ENCODE measurements at regions not wholly inside any gene's neighbourhood (a gene's known extent, or its start where the extent isn't known, plus 50 kb on each side); places are given as distances from the start of the nearest gene placed in this dataset.
A peak's percentile ranks its signal among the peaks of the same experiment; 100 is the strongest.
"Not testable (repeated sequence)": the region's sequence is repeated elsewhere in the genome, so short reads cannot be mapped to it uniquely, and the experiment has no call there.

DNA sequence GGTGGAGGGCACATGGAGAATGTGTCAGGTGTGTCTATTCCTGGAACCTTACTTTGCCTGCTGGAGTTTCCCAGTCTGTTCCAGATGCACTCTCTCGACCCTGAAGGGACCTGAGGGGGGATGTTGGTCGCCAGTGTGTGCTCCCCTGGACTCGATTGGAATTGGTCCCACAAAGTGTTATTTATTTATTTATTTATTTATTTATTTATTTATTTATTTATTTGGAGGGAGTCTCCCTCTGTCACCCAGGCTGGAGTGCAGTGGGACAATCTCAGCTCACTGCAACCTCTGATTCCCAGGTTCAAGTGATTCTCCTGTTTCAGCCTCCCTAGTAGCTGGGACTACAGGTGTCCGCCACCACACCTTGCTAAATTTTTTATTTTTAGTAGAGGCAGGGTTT lies 329.1 kb upstream of the ZNF337 start:
- H3K4me2 ChIP-seq (ENCODE audit: low read length, poor library complexity, severe bottlenecking); H4K8ac ChIP-seq (ENCODE audit: low read length); H3K27ac ChIP-seq (ENCODE audit: low read length, poor library complexity, severe bottlenecking); H4K91ac ChIP-seq (ENCODE audit: low read length); H2BK15ac ChIP-seq (ENCODE audit: low read depth, poor library complexity, severe bottlenecking); DNase-seq; H2AK5ac ChIP-seq (ENCODE audit: low read length, severe bottlenecking); H3K79me1 ChIP-seq (replicated peaks; ENCODE audit: low read length, poor library complexity, severe bottlenecking); H3K23ac ChIP-seq (ENCODE audit: low read length in 2 of 2); H3K9me3 ChIP-seq (ENCODE audit: control insufficient read depth, low read length); H3K14ac ChIP-seq (ENCODE audit: low read length in 2 of 2); H2BK5ac ChIP-seq (ENCODE audit: low read depth, low read length, poor library complexity, severe bottlenecking); H3K4ac ChIP-seq (ENCODE audit: low read depth in 1 of 2, low read length in 2 of 2); H3K4me1 ChIP-seq (ENCODE audit: control insufficient read depth, insufficient read depth, low read depth, low read length); H3K18ac ChIP-seq (ENCODE audit: low read depth in 1 of 2, low read length in 2 of 2); H2BK120ac ChIP-seq (ENCODE audit: low read depth, low read length); H3K36me3 ChIP-seq (ENCODE audit: control insufficient read depth in 1 of 2, insufficient read depth in 2 of 2, low read depth in 1 of 2, low read length in 2 of 2); H3K4me3 ChIP-seq (ENCODE audit: insufficient read depth in 1 of 2, low read depth in 1 of 2, low read length in 2 of 2); H2AFZ ChIP-seq (ENCODE audit: low read depth, low read length); H2BK12ac ChIP-seq (ENCODE audit: low read length in 2 of 2); H3K27me3 ChIP-seq (ENCODE audit: control insufficient read depth in 1 of 2, insufficient read depth in 1 of 2, low read length in 2 of 2); H3K9ac ChIP-seq (ENCODE audit: low read length): not testable (repeated sequence)
- WGBS, result no CpG with 5 or more reads among the region's 4 CpGs

DNA sequence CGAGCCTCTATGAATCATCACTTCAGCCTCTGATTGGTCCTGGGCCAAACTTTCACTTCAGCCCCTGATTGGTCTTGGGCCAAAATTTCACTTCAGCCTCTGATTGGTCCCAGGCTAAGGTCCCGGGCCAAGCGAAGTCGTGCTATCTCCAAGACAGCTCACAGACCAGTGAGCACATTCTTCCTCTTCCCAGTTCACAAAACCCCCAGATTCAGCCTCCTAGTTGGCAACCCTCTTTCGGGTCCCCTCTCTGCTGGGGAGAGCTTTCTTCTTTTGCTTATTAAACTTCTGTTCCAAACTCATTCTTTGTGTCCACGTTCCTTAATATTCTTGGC lies 314.3 kb upstream of the ZNF337 start:
- H2AK5ac ChIP-seq (ENCODE audit: low read length, severe bottlenecking); H3K4me3 ChIP-seq (ENCODE audit: insufficient read depth in 1 of 2, low read depth in 1 of 2, low read length in 2 of 2): not testable (repeated sequence)

DNA sequence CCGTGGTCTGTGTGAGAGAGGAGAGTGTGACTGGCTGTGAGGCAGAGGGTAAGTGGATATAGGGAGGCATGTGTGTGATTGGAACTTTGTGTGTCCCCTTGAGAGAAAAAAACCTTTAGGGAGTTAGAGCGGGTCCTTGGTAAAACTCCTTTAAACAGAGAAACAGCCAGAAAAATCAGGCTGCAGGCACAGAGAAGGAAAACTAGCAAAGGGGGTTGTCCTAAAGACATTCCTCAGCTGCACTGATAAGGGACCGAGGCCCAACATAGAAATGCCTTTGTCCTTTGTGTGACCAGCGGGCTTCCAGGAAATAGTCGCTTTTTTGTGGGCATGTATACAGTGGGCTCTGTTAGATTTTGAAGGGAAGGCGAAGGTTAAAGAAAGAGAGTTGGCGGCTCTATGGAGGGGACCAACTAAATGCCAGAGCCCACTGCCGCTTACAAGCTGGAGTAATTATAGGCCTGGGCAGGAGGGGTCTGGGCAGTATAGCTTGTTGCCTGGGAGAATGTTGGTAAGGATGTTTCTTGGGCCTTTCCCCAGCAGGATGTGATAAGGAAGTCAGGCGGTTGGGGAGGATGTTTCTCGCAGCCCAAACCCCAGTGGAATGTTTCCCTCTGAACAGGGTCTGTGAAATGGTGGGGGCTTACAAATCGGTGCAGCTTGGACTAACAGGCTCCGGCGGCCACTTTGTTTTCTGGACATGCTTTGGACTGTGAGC lies 313.7 kb upstream of the ZNF337 start:
- H3K36me3 ChIP-seq (ENCODE audit: control insufficient read depth in 1 of 2, insufficient read depth in 2 of 2, low read depth in 1 of 2, low read length in 2 of 2); H3K18ac ChIP-seq (ENCODE audit: low read depth in 1 of 2, low read length in 2 of 2); H2BK15ac ChIP-seq (ENCODE audit: low read depth, poor library complexity, severe bottlenecking): not testable (repeated sequence)

More for the DNA sequence above, 314.3 kb upstream of the ZNF337 start:
- H4K91ac ChIP-seq (ENCODE audit: low read length); H2BK12ac ChIP-seq (ENCODE audit: low read length in 2 of 2); H3K4me1 ChIP-seq (ENCODE audit: control insufficient read depth, insufficient read depth, low read depth, low read length); H3K79me1 ChIP-seq (replicated peaks; ENCODE audit: low read length, poor library complexity, severe bottlenecking); H3K18ac ChIP-seq (ENCODE audit: low read depth in 1 of 2, low read length in 2 of 2); H2BK120ac ChIP-seq (ENCODE audit: low read depth, low read length); H2BK15ac ChIP-seq (ENCODE audit: low read depth, poor library complexity, severe bottlenecking); H3K4ac ChIP-seq (ENCODE audit: low read depth in 1 of 2, low read length in 2 of 2); H3K14ac ChIP-seq (ENCODE audit: low read length in 2 of 2); H4K8ac ChIP-seq (ENCODE audit: low read length); H3K36me3 ChIP-seq (ENCODE audit: control insufficient read depth in 1 of 2, insufficient read depth in 2 of 2, low read depth in 1 of 2, low read length in 2 of 2); DNase-seq; H3K9ac ChIP-seq (ENCODE audit: low read length); H2BK5ac ChIP-seq (ENCODE audit: low read depth, low read length, poor library complexity, severe bottlenecking); H3K4me2 ChIP-seq (ENCODE audit: low read length, poor library complexity, severe bottlenecking); H3K27me3 ChIP-seq (ENCODE audit: control insufficient read depth in 1 of 2, insufficient read depth in 1 of 2, low read length in 2 of 2); H2AFZ ChIP-seq (ENCODE audit: low read depth, low read length); H3K27ac ChIP-seq (ENCODE audit: low read length, poor library complexity, severe bottlenecking); H3K9me3 ChIP-seq (ENCODE audit: control insufficient read depth, low read length); H3K23ac ChIP-seq (ENCODE audit: low read length in 2 of 2): not testable (repeated sequence)
- no CpG with 5 or more reads among the region's 6 CpGs for WGBS

DNA sequence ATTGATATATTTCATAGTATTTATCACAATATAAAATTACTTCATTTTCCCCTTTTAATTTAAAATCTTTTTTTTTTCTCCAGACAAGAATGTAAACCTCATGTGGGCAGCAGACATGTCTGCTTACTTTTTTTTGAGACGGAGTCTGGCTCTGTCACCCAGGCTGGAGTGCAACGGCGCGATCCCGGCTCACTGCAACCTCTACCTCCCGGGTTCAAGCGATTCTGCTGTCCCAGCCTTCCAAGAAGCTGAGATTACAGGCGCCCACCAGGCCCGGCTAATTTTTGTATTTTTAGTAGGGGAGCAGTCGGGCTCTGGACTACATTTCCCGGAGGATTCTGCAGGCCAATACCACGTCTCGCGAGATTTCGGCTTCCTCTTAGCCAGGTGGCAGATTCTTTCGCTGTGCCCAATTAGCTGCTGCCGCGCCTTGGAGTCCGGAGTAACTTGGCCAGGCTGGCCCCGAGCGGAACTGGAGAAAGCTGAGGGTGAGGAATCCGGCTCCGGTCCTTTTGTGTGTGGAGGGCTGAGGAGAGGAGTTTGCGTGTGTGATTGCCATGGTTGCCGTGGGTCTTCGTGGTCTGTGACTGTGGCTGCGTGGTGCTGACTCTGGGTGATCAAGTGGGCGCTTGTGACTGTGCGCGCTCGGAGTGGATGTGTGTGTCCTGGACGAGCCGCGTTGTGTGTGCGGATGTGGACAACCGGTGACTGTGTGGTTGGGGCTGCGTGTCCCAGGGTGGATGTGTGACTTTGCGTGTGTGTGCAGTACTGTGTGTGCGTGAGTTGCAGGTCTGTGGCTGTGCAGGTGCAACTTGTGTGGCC lies 313.0 kb upstream of the ZNF337 start:
- H4K91ac ChIP-seq (ENCODE audit: low read length); H3K27ac ChIP-seq (ENCODE audit: low read length, poor library complexity, severe bottlenecking); H3K79me1 ChIP-seq (replicated peaks; ENCODE audit: low read length, poor library complexity, severe bottlenecking); H3K36me3 ChIP-seq (ENCODE audit: control insufficient read depth in 1 of 2, insufficient read depth in 2 of 2, low read depth in 1 of 2, low read length in 2 of 2); H4K8ac ChIP-seq (ENCODE audit: low read length); H3K4me2 ChIP-seq (ENCODE audit: low read length, poor library complexity, severe bottlenecking); H3K23ac ChIP-seq (ENCODE audit: low read length in 2 of 2); H2BK5ac ChIP-seq (ENCODE audit: low read depth, low read length, poor library complexity, severe bottlenecking); H2BK15ac ChIP-seq (ENCODE audit: low read depth, poor library complexity, severe bottlenecking); H3K9me3 ChIP-seq (ENCODE audit: control insufficient read depth, low read length); H2BK12ac ChIP-seq (ENCODE audit: low read length in 2 of 2); H2AK5ac ChIP-seq (ENCODE audit: low read length, severe bottlenecking); H3K14ac ChIP-seq (ENCODE audit: low read length in 2 of 2); H3K27me3 ChIP-seq (ENCODE audit: control insufficient read depth in 1 of 2, insufficient read depth in 1 of 2, low read length in 2 of 2); H2AFZ ChIP-seq (ENCODE audit: low read depth, low read length); DNase-seq; H3K18ac ChIP-seq (ENCODE audit: low read depth in 1 of 2, low read length in 2 of 2); H3K4ac ChIP-seq (ENCODE audit: low read depth in 1 of 2, low read length in 2 of 2); H3K4me1 ChIP-seq (ENCODE audit: control insufficient read depth, insufficient read depth, low read depth, low read length); H2BK120ac ChIP-seq (ENCODE audit: low read depth, low read length): not testable (repeated sequence)
- Histone ChIP-seq H3K9ac (ENCODE audit: low read length) (peak overlapping the region; percentile 89), H3K4me3 (ENCODE audit: insufficient read depth in 1 of 2, low read depth in 1 of 2, low read length in 2 of 2) (peak overlapping the region in 1 of 2 experiments; percentile 89)
- WGBS, result 93% methylated on average over 36 of the region's 39 CpGs

More for the DNA sequence above, 313.7 kb upstream of the ZNF337 start:
- not testable (repeated sequence) for H3K79me1 ChIP-seq (replicated peaks; ENCODE audit: low read length, poor library complexity, severe bottlenecking); H4K8ac ChIP-seq (ENCODE audit: low read length); H2AK5ac ChIP-seq (ENCODE audit: low read length, severe bottlenecking); H3K27ac ChIP-seq (ENCODE audit: low read length, poor library complexity, severe bottlenecking); H2AFZ ChIP-seq (ENCODE audit: low read depth, low read length); H3K23ac ChIP-seq (ENCODE audit: low read length in 2 of 2); H3K4me2 ChIP-seq (ENCODE audit: low read length, poor library complexity, severe bottlenecking); H4K91ac ChIP-seq (ENCODE audit: low read length); H3K14ac ChIP-seq (ENCODE audit: low read length in 2 of 2); H3K9me3 ChIP-seq (ENCODE audit: control insufficient read depth, low read length); DNase-seq; H2BK120ac ChIP-seq (ENCODE audit: low read depth, low read length); H3K4ac ChIP-seq (ENCODE audit: low read depth in 1 of 2, low read length in 2 of 2); H3K4me1 ChIP-seq (ENCODE audit: control insufficient read depth, insufficient read depth, low read depth, low read length); H2BK5ac ChIP-seq (ENCODE audit: low read depth, low read length, poor library complexity, severe bottlenecking); H2BK12ac ChIP-seq (ENCODE audit: low read length in 2 of 2); H3K27me3 ChIP-seq (ENCODE audit: control insufficient read depth in 1 of 2, insufficient read depth in 1 of 2, low read length in 2 of 2)
- WGBS, result 65% methylated on average over 4 of the region's 13 CpGs
- Histone ChIP-seq H3K9ac (ENCODE audit: low read length) (peak overlapping the region; percentile 89), H3K4me3 (ENCODE audit: insufficient read depth in 1 of 2, low read depth in 1 of 2, low read length in 2 of 2) (peak overlapping the region in 1 of 2 experiments; percentile 89)
